SJSA1 (cell line): ENCODE measurements at regions not wholly inside any gene's neighbourhood (a gene's known extent, or its start where the extent isn't known, plus 50 kb on each side); places are given as distances from the start of the nearest gene placed in this dataset.

Experiments used
- DNase-seq, 2 experiments: peaks; one replicate each; pipeline ENCODE4 v3.0.0-alpha.2; 2015 to 2020; ENCODE audit warnings: low spot score in 2 of 2, low read depth in 1 of 2
- H3K27ac ChIP-seq: fragments of 250-450 bp; sonication (Bioruptor Pico); 2 replicates; pipeline ENCODE4 v1.5.1; 2020; ENCODE audit warnings: mild to moderate bottlenecking, moderate library complexity
- H3K27me3 ChIP-seq: fragments of 250-450 bp; sonication (Bioruptor Pico); replicated peaks from 2 replicates; pipeline ENCODE4 v1.5.1; 2020; ENCODE audit warnings: mild to moderate bottlenecking, moderate library complexity
- H3K36me3 ChIP-seq: fragments of 250-450 bp; sonication (Bioruptor Pico); 2 replicates; pipeline ENCODE4 v1.5.1; 2020; ENCODE audit warnings: mild to moderate bottlenecking
- H3K4me1 ChIP-seq: fragments of 250-450 bp; sonication (Bioruptor Pico); replicated peaks from 2 replicates; pipeline ENCODE4 v1.6.1; 2021; ENCODE audit warnings: mild to moderate bottlenecking
- H3K4me3 ChIP-seq: fragments of 250-450 bp; sonication (Bioruptor Pico); 2 replicates; pipeline ENCODE4 v1.5.1; 2020; ENCODE audit warnings: mild to moderate bottlenecking
- H3K9me3 ChIP-seq: fragments of 250-450 bp; sonication (Bioruptor Pico); replicated peaks from 2 replicates; pipeline ENCODE4 v1.5.1; 2020; ENCODE audit warnings: mild to moderate bottlenecking

DNA sequence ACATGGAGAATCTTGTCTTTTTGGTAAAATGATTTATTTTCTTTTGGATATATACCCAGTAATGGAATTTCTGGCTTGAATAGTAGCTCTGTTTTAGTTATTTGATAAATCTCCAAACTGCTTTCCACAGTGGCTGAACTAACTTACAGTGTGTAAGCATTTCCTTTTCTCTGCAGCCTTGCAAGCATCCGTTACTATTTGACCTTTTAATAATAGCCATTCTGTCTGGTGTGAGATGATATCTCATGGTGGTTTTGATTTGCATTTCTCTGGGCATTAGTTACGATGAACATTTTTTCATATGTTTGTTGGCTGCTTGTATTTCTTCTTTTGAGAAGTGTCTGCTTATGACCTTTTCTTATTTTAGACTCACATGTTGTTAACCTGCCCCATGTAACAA is 190.2 kb downstream of the GALR1 start:
- H3K27ac ChIP-seq = no peak overlapping the region
- H3K36me3 ChIP-seq = no peaks in the 10 kb centered on the region
- no peak overlapping the region for H3K4me3 ChIP-seq
- no peaks in the 10 kb centered on the region for H3K4me1 ChIP-seq
- no peaks in the 10 kb centered on the region for H3K9me3 ChIP-seq
- H3K27me3 ChIP-seq = no peaks in the 10 kb centered on the region
- no peak for DNase-seq

DNA sequence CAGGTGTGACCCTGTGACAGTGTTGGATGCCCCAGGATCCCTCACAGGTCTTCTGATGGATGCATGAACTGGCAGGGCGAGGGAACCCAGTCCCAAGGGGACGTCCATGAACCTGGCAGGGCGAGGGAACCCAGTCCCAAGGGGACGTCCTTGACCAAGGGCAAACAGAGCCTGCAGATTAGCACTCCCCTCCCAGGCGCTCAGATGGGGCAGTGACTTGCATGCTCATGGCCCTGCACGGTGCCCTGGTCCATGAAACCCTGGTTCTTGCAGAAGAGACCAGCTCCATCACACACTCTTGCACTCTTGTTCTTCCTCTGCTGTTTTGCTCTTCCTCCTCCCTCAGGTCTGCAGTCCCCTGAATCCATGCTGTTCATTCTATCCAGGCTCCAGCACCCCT is 192.7 kb downstream of the GALR1 start:
- no peak for DNase-seq

DNA sequence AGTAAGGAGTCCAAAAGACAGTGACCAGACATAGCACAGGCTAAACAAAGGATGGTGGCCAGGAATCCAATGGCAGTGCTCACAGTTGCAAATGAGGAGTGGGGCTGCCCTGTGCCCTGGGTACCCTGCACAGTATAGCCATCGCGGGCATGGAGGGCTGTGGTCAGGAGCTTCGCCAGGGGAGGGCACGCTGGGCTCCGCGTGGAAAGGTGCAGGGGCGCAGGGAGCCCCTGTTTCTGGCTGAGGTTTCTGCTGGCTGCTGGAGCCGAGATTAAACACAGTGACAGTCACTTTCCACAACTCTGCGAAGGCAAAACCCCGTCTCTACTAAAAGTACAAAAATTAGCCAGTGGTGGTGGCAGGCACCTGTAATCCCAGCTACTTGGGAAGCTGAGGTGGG is 194.7 kb downstream of the GALR1 start:
- Histone ChIP-seq H3K27me3 (no peaks in the 10 kb centered on the region), H3K4me1 (peaks cover 16% of the 10 kb centered on the region), H3K9me3 (no peaks in the 10 kb centered on the region), H3K27ac (no peak overlapping the region), H3K36me3 (no peaks in the 10 kb centered on the region), H3K4me3 (no peak overlapping the region)
- DNase-seq = no peak

More for the DNA sequence above, 192.7 kb downstream of the GALR1 start:
- H3K36me3 ChIP-seq = no peaks in the 10 kb centered on the region
- no peak overlapping the region for H3K4me3 ChIP-seq
- H3K9me3 ChIP-seq = no peaks in the 10 kb centered on the region
- H3K27me3 ChIP-seq = no peaks in the 10 kb centered on the region
- no peak overlapping the region for H3K27ac ChIP-seq
- no peaks in the 10 kb centered on the region for H3K4me1 ChIP-seq

DNA sequence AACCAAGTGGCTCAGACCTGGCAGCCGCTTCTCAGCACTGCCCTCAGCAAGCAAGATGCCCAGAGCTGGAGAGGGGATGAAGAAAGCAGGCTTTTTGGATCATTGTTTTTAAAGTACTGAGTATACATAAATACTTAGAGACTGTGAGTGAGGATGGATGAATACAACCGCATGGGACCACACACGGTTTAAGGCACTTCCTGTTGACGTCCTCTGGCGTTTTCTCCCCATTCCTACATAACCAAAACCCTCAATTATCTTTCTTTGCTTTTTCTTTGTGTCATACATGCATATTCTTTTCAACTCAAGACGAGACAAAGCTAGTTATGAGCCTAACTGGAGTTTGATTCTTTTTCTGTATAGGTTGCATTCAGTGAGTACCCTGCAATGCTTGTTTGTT is 198.4 kb downstream of the GALR1 start:
- Histone ChIP-seq H3K4me1 (peaks cover 16% of the 10 kb centered on the region), H3K4me3 (no peak overlapping the region), H3K9me3 (no peaks in the 10 kb centered on the region), H3K27ac (peak overlapping the region; percentile 71), H3K27me3 (no peaks in the 10 kb centered on the region), H3K36me3 (no peaks in the 10 kb centered on the region)
- DNase-seq = peak; percentile 78 to 84

DNA sequence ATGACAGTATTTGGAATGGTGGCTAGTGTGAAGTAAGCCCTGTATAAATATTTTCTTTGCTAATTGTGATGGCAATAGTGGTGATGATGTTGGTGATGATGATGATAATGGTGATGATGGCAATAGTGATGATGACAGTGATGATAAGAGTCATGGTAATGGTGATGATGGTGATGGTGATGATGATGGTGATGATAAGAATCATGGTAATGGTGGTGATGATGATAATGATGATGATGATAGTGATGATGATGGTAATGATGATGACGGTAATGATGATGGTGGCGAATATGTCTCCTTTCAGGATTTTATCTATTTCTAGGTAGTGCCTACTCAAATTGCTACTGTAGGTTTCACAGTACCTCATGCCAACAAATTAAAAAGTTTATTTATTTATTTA is 205.4 kb downstream of the GALR1 start:
- Histone ChIP-seq H3K9me3 (no peaks in the 10 kb centered on the region), H3K36me3 (no peaks in the 10 kb centered on the region), H3K27ac (no peak overlapping the region), H3K4me3 (no peak overlapping the region), H3K27me3 (no peaks in the 10 kb centered on the region), H3K4me1 (no peaks in the 10 kb centered on the region)
- no peak for DNase-seq

DNA sequence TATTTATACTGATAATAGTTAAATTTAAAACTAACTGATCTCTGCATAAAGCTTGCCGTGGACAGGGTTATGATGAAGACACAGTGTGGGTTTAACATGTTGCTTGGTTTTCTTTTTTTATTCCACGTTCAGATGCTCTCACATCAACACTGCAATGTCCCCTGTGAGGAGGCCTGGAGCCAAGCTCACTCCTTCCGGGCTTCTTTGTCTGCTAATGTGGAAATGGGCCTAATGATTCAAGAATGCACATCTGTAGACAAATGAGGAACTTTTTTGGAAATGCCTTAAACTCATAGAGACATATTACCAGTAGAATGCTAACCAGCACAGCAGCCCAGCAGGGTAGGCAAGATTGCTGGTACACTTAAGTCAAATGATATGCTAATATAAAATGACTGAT is 208.0 kb downstream of the GALR1 start:
- H3K9me3 ChIP-seq = no peaks in the 10 kb centered on the region
- no peaks in the 10 kb centered on the region for H3K4me1 ChIP-seq
- H3K36me3 ChIP-seq = no peaks in the 10 kb centered on the region
- no peak overlapping the region for H3K27ac ChIP-seq
- H3K4me3 ChIP-seq = no peak overlapping the region
- DNase-seq = no peak
- H3K27me3 ChIP-seq = no peaks in the 10 kb centered on the region

DNA sequence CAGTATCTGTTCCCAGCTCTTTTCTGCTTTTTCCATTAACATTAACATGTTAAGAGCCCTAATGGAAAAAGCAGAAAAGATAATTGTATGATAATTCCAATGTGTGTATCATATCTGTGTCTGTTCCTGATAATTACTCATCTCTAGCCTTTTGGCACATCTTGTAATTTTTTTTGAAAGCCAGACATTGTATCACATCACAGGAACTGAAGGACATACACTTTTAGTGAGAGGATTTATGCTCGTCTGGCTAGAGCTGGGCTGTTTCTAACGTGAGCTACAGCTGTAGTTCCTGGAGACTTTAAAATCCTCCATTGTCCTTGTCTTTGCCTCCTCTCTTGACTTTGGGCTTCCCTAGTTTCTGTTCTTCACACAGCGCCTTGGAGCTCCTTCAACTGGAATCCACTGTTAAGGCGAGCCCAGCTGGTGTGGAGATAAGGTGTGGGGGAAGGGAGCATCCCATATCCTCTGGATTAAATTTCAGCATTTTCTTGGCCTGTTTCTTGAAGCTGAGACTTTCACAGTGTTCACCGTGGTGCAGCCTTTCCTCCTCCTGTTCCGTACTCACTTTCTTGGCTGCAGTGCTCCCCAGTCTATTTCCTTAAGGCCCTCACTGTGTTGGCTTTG is 211.5 kb downstream of the GALR1 start:
- H3K9me3 ChIP-seq = no peaks in the 10 kb centered on the region
- no peaks in the 10 kb centered on the region for H3K36me3 ChIP-seq
- no peaks in the 10 kb centered on the region for H3K4me1 ChIP-seq
- H3K4me3 ChIP-seq = no peak overlapping the region
- H3K27ac ChIP-seq = no peak overlapping the region
- H3K27me3 ChIP-seq = no peaks in the 10 kb centered on the region
- no peak for DNase-seq

DNA sequence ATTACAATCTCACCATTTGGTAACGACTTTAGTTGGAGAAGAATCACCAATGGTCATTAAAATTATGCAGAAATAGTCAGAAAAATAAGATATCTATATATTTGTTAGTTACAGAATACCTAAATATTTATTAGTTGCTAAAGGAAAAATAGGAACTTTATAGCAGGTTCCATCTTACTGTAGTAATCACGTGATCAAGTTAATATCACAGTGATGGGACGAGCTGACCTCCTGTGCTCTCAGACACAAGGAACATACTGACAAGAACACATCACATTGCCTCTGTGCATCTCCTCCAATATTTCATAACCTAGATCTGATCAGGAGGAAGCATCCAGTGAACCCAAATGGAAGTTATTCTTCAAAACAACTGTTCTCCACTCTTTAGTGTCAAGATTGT is 215.3 kb downstream of the GALR1 start:
- Histone ChIP-seq H3K36me3 (no peaks in the 10 kb centered on the region), H3K27ac (no peak overlapping the region), H3K27me3 (no peaks in the 10 kb centered on the region), H3K4me1 (no peaks in the 10 kb centered on the region), H3K9me3 (no peaks in the 10 kb centered on the region), H3K4me3 (no peak overlapping the region)
- DNase-seq = no peak

DNA sequence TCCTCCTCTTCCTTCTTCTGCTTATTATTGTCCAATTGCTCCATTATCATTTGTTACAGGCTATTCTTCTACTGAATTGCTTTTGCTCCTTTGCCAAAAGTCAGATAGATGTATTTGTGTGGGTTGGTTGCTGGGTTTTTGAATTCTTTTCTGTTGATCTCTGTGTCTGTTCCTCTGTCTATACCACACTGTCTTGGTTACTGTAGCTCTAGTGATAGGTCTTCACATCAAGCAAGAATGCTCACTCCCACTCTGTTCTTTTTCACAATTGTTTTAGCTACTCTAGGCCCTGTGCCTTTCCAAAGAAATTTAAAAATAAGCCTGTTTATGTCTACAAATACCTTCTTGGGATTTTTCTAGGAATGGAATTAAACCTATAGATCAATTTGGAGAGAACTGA is 217.2 kb downstream of the GALR1 start:
- DNase-seq = no peak
- Histone ChIP-seq H3K4me3 (no peak overlapping the region), H3K4me1 (no peaks in the 10 kb centered on the region), H3K9me3 (no peaks in the 10 kb centered on the region), H3K27ac (no peak overlapping the region), H3K27me3 (no peaks in the 10 kb centered on the region), H3K36me3 (no peaks in the 10 kb centered on the region)

DNA sequence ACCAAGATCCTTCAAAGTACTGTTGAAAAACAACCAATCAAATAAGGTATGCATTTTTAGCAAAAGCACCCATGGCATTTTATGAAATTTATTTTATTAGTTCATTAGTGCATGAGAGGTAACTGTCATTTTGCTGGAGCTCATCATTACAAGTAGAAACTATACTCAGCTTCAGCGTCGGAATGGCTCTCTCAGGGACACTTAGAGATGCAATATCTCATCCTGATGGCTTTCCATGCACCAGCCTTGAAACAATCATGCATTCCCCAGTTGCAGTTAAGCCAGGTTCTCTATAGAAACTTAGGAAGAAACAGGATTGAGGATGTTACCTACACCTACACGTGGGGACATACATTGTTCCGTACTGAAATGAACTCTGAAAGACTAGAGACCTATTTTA is 219.5 kb downstream of the GALR1 start:
- no peak overlapping the region for H3K4me3 ChIP-seq
- DNase-seq = no peak
- no peaks in the 10 kb centered on the region for H3K9me3 ChIP-seq
- no peaks in the 10 kb centered on the region for H3K27me3 ChIP-seq
- H3K4me1 ChIP-seq = no peaks in the 10 kb centered on the region
- no peak overlapping the region for H3K27ac ChIP-seq
- H3K36me3 ChIP-seq = no peaks in the 10 kb centered on the region

DNA sequence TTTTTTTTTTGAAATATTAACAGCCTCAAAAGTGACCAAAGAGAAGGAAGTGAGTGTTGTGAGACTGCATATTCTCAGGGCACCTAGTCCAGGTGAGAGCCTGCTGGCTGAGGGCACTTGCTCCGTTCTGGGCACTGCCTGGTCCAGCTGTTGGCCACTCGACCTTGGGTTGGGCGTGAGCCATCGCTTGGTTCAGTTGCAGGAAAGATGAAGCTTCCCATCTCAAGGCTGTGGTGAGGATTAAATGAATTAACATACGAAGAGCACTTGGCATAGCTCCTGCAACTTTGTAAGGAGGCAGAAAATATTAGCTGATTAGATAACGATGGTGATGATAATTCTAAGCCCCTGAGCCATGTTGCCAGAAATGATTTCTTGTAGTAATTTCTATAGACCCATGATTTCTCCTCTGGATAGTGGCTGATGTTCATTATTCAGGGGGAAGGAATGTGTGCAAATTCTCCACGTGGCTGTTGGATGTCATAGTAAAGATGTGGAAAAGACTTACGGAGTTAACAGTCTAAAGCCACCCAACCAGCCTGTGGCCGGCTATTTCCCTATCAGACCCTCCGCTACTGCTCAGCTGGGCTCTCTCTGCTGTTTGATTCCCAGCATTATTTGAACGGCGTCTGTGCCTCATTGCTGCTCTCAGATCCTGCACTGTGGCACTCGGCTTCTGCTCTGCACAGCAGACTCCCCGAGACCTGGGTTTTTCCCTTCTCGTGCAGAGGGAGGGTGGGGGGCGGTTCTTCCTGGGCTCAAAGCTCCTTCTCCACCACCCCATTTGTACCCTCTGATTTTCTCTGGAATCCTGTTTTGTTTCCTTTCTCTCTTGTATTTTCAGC is 221.1 kb downstream of the GALR1 start:
- Histone ChIP-seq H3K4me1 (no peaks in the 10 kb centered on the region), H3K27me3 (no peaks in the 10 kb centered on the region), H3K4me3 (no peak overlapping the region), H3K27ac (no peak overlapping the region), H3K36me3 (no peaks in the 10 kb centered on the region), H3K9me3 (no peaks in the 10 kb centered on the region)
- DNase-seq = no peak

DNA sequence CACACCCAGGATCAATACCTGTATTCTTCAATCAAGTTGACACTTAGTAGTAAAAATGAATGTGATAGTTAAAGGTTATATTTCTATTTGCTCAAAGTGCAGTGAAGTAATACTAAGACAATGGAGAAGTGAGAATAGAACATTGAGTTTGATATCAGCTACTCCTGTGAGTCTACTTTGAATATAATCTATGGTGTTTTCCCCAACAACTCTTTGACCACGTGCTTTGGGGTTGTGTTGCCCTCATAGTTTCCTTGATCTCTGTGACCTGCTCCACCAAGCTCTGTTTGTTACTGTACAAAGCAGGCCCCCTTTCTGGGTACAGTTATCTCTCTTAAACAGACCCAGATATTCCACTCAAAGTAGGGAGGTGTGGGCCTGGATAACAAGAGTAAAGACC is 222.9 kb downstream of the GALR1 start:
- Histone ChIP-seq H3K4me3 (no peak overlapping the region), H3K4me1 (no peaks in the 10 kb centered on the region), H3K9me3 (no peaks in the 10 kb centered on the region), H3K27me3 (no peaks in the 10 kb centered on the region), H3K27ac (no peak overlapping the region), H3K36me3 (no peaks in the 10 kb centered on the region)
- DNase-seq = no peak

DNA sequence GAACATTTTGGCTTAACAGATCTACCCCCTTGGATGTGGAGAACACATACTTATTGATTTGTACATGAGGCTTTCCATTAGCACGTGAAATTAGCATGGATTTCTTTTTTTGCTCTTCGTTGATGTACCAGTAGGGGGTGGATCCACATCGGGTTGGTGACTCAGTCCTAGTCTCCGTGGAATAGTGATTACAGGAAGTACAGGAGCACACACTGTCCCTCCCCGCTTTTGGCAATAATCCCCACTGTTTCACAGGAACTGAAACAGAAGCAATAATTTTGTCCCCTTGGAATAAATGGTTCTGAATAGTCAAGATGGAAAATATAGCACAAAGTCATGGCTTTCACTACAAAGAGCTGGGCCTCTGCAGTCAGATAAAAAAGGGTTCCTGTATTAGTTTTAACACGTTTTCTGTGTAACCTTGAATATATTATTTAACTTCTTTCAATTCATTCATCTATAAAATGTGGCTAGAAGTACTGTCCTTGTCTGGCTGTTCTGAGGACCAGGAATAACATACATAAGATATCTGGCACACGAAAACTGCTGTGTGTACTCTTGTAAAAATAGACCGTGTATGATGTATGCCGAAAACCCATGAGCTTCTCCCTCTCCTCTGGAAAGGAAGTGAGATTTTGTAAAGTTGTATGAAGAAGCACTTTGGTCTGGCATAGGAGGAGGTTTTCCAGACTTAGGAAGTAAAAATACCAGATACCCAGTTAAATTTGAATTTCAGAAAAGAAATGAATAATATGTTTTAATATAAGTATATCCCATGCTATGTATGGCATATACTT is 229.2 kb downstream of the GALR1 start:
- H3K36me3 ChIP-seq = no peaks in the 10 kb centered on the region
- H3K27ac ChIP-seq = no peak overlapping the region
- no peaks in the 10 kb centered on the region for H3K27me3 ChIP-seq
- peak; percentile 43 to 51 for DNase-seq
- no peaks in the 10 kb centered on the region for H3K9me3 ChIP-seq
- peaks cover 41% of the 10 kb centered on the region for H3K4me1 ChIP-seq
- H3K4me3 ChIP-seq = no peak overlapping the region

DNA sequence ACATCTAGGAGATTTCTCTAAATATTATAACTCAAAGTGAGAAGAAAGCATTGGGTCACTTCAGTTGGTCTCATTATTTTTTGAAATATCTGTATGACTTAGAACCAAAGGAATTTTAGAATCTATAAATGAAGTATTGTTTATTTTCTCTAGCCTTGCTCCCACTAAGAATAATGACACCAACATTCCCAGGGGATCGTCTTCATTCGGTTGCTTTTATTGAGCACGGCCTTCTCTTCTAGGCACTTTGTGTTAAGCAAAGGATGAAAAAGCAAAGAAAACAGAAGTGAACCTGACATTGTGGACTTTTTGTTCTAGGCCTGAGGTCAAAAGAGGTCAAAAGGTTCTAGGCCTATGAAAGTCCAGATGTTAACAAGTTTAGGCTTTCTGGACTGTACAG is 231.9 kb downstream of the GALR1 start:
- H3K4me1 ChIP-seq = peaks cover 55% of the 10 kb centered on the region
- H3K4me3 ChIP-seq = no peak overlapping the region
- no peaks in the 10 kb centered on the region for H3K27me3 ChIP-seq
- no peaks in the 10 kb centered on the region for H3K36me3 ChIP-seq
- DNase-seq = peak; percentile 61 to 90
- no peaks in the 10 kb centered on the region for H3K9me3 ChIP-seq
- peak overlapping the region; percentile 95 for H3K27ac ChIP-seq
